Fibroblast of mammary gland (primary cell): ENCODE measurements at regions not wholly inside any gene's neighbourhood (a gene's known extent, or its start where the extent isn't known, plus 50 kb on each side); places are given as distances from the start of the nearest gene placed in this dataset.

Experiments used
- DNase-seq: peaks from one replicate; pipeline ENCODE4 v3.0.0-alpha.2; 2010; ENCODE audit warnings: low read depth
- H3K4me3 ChIP-seq: 2 replicates; pipeline ENCODE4 v1.5.1; 2011; ENCODE audit warnings: low read depth, mild to moderate bottlenecking, low read length, moderate library complexity; ENCODE audit not compliant: control insufficient read depth
- TF ChIP-seq, protein P1 (sequence below): conservative IDR thresholded peaks from 2 replicates; pipeline ENCODE4 v1.5.1; 2011; ENCODE audit warnings: low read depth, low read length, inconsistent platforms; ENCODE audit not compliant: control insufficient read depth, insufficient read depth

DNA sequence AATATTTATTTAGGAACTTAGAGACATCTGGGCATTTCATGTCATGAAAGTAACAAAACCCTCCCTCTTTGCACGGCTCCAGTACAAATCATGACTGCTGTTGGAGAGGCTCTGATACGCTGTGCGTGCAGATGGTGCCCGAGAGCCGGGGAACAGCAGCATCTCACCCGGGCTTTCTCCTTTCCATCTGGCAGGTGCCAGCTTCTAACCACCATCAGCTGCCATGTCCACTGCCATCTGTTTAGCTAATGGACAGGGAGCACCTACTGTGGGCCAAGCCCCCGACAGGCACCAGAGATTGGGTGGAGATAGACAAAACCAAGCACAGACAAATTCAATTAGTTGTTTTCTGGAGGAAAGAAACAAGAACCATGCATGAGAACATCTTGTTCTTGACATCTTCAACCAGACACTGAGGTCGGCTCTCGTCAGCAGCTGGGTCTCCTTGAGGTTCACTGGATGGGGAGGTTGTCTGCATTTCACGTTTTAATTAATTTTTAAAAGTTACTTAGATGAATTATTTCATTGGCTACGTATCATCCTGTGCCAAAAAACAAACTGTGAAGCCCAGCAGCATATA, 323.7 kb downstream of the THBS2 start:
- TF ChIP-seq, protein P1, sequence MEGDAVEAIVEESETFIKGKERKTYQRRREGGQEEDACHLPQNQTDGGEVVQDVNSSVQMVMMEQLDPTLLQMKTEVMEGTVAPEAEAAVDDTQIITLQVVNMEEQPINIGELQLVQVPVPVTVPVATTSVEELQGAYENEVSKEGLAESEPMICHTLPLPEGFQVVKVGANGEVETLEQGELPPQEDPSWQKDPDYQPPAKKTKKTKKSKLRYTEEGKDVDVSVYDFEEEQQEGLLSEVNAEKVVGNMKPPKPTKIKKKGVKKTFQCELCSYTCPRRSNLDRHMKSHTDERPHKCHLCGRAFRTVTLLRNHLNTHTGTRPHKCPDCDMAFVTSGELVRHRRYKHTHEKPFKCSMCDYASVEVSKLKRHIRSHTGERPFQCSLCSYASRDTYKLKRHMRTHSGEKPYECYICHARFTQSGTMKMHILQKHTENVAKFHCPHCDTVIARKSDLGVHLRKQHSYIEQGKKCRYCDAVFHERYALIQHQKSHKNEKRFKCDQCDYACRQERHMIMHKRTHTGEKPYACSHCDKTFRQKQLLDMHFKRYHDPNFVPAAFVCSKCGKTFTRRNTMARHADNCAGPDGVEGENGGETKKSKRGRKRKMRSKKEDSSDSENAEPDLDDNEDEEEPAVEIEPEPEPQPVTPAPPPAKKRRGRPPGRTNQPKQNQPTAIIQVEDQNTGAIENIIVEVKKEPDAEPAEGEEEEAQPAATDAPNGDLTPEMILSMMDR = no peak
- H3K4me3 ChIP-seq = no peak overlapping the region
- no peak for DNase-seq

GRCh38 chr6:168928012-168928411, 325.6 kb downstream of the THBS2 start:
- H3K4me3 ChIP-seq = no peak overlapping the region
- no peak for DNase-seq

DNA sequence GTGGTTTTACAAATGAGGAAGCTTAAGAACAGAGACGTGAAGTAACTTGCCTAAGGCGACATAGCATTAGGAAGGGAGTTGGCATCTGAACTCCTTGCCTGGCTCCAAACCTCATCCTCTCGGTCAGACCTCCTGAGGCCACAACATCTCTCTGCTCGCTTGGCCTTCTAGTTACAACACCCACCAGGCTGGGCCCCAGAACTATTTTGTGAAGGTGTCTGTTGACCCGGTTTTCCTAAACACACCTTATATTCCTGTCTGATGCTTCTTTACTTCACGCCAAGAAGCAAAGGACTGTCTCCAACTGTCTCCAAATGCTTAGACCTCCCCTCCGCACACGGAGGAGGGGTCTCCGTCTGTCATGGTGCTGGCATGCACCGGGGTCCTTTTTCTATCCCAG, 326.6 kb downstream of the THBS2 start:
- TF ChIP-seq, protein P1 = no peak
- H3K4me3 ChIP-seq = no peak overlapping the region
- DNase-seq = no peak

More at GRCh38 chr6:168928012-168928411, 325.6 kb downstream of the THBS2 start:
- TF ChIP-seq, protein P1 = no peak

DNA sequence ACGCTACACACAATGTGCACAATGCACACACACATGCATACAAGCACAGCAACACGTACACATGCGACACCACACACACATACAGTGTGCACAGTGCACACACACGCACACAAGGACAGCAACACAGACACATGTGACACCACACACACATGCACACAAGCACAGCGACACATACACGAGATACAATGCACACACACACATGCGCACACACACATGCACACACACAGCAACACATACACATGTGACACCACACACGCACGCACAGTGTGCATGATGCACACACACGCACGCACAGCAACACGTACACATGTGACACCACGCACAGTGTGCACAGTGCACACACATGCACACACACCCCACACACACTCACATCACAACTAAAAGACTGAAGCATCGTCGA, 327.3 kb downstream of the THBS2 start:
- no peak for DNase-seq
- TF ChIP-seq, protein P1 = no peak
- H3K4me3 ChIP-seq = no peak overlapping the region

DNA sequence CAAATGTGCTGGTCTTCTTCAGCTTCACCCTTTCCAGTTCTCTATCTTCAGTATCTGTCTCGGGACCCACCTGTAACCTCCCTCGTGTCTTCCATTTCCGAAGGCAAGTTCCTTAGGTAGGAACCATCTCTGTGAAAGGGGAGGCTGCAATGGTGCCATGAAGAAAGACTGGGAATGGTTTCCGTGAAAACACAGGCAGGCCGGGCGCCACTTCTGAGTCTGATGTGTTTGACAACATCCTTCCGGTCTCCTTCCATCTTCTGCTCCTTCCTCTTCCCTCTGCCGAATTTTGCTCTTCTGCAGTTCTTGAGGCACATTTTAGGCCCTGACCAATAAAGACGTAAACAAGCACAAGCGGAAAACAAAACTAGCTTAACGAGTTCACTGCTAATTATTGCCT, 328.0 kb downstream of the THBS2 start:
- H3K4me3 ChIP-seq = no peak overlapping the region
- TF ChIP-seq, protein P1 = no peak
- DNase-seq = no peak

DNA sequence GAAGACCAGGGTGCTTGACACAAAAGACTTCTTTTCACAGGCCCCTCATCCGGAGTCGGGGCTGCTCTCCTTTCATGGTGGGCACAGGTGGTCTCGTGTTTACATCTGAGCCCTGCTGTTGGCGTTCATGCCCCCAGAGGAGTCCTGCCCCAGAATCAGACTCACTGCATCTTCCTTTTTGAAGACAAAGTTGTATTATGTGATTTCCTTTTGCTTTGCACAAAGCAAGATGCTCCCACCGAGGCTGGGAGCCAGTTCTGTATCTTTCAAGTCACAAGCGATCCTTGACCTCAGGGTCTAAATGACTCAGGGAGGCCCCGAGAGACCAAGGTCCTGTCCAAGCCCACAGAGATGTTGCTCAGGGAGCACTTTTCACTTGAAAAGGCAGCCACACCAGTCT, 330.5 kb downstream of the THBS2 start:
- no peak overlapping the region for H3K4me3 ChIP-seq
- TF ChIP-seq, protein P1 = no peak
- DNase-seq = no peak

- H3K4me3 ChIP-seq = no peak overlapping the region
- no peak for DNase-seq
- TF ChIP-seq, protein P1 = no peak
Observed at GRCh38 chr6:168922436-168922835, 331.2 kb downstream of the THBS2 start.
